Neural progenitor cell (in vitro differentiated cells): ENCODE measurements at regions not wholly inside any gene's neighbourhood (a gene's known extent, or its start where the extent isn't known, plus 50 kb on each side); places are given as distances from the start of the nearest gene placed in this dataset.
"Not testable (repeated sequence)": the region's sequence is repeated elsewhere in the genome, so short reads cannot be mapped to it uniquely, and the experiment has no call there.

Experiments used
- DNase-seq: peaks from one replicate; pipeline ENCODE4 v3.0.0-alpha.2; 2016; ENCODE audit warnings: low spot score
- H2AFZ ChIP-seq: fragments of 200-600 bp; sonication (generic); replicated peaks from 2 replicates; pipeline ENCODE4 v1.6.1; 2016; ENCODE audit warnings: antibody characterized with exemption
- H3F3A ChIP-seq: fragments of 200-600 bp; sonication (generic); 2 replicates; pipeline ENCODE4 v1.6.1; 2016; ENCODE audit warnings: antibody characterized with exemption, low read depth
- H3K27ac ChIP-seq: fragments of 200-600 bp; sonication (generic); 2 replicates; pipeline ENCODE4 v1.5.1; 2016; ENCODE audit warnings: mild to moderate bottlenecking
- H3K27me3 ChIP-seq: fragments of 200-600 bp; sonication (generic); 2 replicates; pipeline ENCODE4 v1.6.1; 2016; ENCODE audit warnings: mild to moderate bottlenecking, moderate library complexity
- H3K36me3 ChIP-seq: fragments of 200-600 bp; sonication (generic); 2 replicates; pipeline ENCODE4 v1.5.1; 2016
- H3K4me1 ChIP-seq: fragments of 200-600 bp; sonication (generic); 2 replicates; pipeline ENCODE4 v1.6.1; 2016; ENCODE audit warnings: mixed run types
- H3K4me2 ChIP-seq: fragments of 200-600 bp; sonication (generic); 2 replicates; pipeline ENCODE4 v1.6.1; 2016
- H3K4me3 ChIP-seq: fragments of 200-600 bp; sonication (generic); 2 replicates; pipeline ENCODE4 v1.5.1; 2016
- H3K79me2 ChIP-seq: fragments of 200-600 bp; sonication (generic); 2 replicates; pipeline ENCODE4 v1.6.1; 2016; ENCODE audit warnings: low read depth
- H3K9ac ChIP-seq: fragments of 200-600 bp; sonication (generic); 2 replicates; pipeline ENCODE4 v1.6.1; 2016
- H3K9me3 ChIP-seq: fragments of 200-600 bp; sonication (generic); 2 replicates; pipeline ENCODE4 v1.5.1; 2016; ENCODE audit warnings: low read depth
- H4K20me1 ChIP-seq: fragments of 200-600 bp; sonication (generic); 2 replicates; pipeline ENCODE4 v1.6.1; 2016; ENCODE audit warnings: low read depth
- H3K27ac Mint-ChIP-seq: 3 replicates; pipeline ENCODE4 v1.8.0; 2021; ENCODE audit warnings: mixed read lengths
- H3K27me3 Mint-ChIP-seq: 2 replicates; pipeline ENCODE4 v1.8.0; 2022; ENCODE audit warnings: low read depth, mild to moderate bottlenecking, inconsistent platforms, moderate library complexity, mixed read lengths; ENCODE audit not compliant: insufficient read depth
- H3K36me3 Mint-ChIP-seq: 3 replicates; pipeline ENCODE4 v1.8.0; 2021; ENCODE audit warnings: mixed read lengths
- H3K4me1 Mint-ChIP-seq: 3 replicates; pipeline ENCODE4 v1.8.0; 2021; ENCODE audit warnings: mixed read lengths
- H3K4me3 Mint-ChIP-seq: 3 replicates; pipeline ENCODE4 v1.8.0; 2021; ENCODE audit warnings: mild to moderate bottlenecking, moderate library complexity, mixed read lengths
- H3K9me3 Mint-ChIP-seq: 3 replicates; pipeline ENCODE4 v1.8.0; 2020; ENCODE audit warnings: mixed read lengths
- EZH2 ChIP-seq: fragments of 200-600 bp; sonication (generic); IDR thresholded peaks from 2 replicates; pipeline ENCODE4 v1.6.1; 2017; ENCODE audit warnings: antibody characterized with exemption, mild to moderate bottlenecking, moderate library complexity
- EZH2phosphoT487 ChIP-seq: fragments of 200-600 bp; sonication (generic); IDR thresholded peaks from 2 replicates; pipeline ENCODE4 v1.6.1; 2017; ENCODE audit warnings: antibody characterized with exemption
- TF ChIP-seq, protein P1 (sequence below): fragments of 200-600 bp; sonication (generic); IDR thresholded peaks from 2 replicates; pipeline ENCODE4 v1.5.1; 2017; ENCODE audit warnings: antibody characterized with exemption, mild to moderate bottlenecking

DNA sequence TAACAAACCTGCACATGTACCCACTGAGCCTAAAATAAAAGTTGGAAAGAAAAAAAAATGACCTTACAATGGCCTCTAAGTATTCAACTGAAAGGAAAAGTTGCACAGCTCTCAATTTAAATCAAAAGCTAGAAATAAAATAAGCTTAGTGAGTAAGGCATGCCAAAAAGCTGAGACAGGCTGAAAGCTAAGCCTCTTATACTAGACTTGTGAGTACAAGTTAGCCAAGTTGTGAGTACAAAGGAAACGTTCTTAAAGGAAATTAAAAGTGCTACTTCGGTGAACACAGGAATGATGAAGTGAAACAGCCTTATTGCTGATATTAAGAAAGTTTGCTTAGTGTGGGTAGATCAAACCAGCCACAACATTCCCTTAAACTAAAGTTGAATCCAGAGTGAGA lies 707.9 kb upstream of the PITX2 start:
- Histone ChIP-seq H3F3A (no peaks in the 10 kb centered on the region), H3K79me2 (no peaks in the 10 kb centered on the region), H3K36me3 (no peaks in the 10 kb centered on the region), H2AFZ (peak overlapping the region; percentile 53), H3K9me3 (no peaks in the 10 kb centered on the region), H3K4me3 (no peak overlapping the region), H3K27me3 (no peaks in the 10 kb centered on the region), H3K4me2 (no peak overlapping the region), H3K27ac (no peak overlapping the region), H3K4me1 (peaks cover 8% of the 10 kb centered on the region), H3K9ac (no peak overlapping the region), H4K20me1 (no peaks in the 10 kb centered on the region)
- Mint-ChIP-seq H3K36me3 (no peaks in the 10 kb centered on the region), H3K4me1 (peaks cover 9% of the 10 kb centered on the region), H3K27me3 (no peaks in the 10 kb centered on the region), H3K27ac (no peak overlapping the region), H3K9me3 (no peaks in the 10 kb centered on the region), H3K4me3 (no peak overlapping the region)
- peak; percentile 15 for DNase-seq
- TF ChIP-seq, protein P1, sequence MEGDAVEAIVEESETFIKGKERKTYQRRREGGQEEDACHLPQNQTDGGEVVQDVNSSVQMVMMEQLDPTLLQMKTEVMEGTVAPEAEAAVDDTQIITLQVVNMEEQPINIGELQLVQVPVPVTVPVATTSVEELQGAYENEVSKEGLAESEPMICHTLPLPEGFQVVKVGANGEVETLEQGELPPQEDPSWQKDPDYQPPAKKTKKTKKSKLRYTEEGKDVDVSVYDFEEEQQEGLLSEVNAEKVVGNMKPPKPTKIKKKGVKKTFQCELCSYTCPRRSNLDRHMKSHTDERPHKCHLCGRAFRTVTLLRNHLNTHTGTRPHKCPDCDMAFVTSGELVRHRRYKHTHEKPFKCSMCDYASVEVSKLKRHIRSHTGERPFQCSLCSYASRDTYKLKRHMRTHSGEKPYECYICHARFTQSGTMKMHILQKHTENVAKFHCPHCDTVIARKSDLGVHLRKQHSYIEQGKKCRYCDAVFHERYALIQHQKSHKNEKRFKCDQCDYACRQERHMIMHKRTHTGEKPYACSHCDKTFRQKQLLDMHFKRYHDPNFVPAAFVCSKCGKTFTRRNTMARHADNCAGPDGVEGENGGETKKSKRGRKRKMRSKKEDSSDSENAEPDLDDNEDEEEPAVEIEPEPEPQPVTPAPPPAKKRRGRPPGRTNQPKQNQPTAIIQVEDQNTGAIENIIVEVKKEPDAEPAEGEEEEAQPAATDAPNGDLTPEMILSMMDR = no peak
- TF ChIP-seq EZH2phosphoT487 (no peak), EZH2 (no peak)

- no peak for DNase-seq
- Mint-ChIP-seq H3K9me3 (no peaks in the 10 kb centered on the region), H3K4me1 (peaks cover 11% of the 10 kb centered on the region), H3K27ac (no peak overlapping the region), H3K27me3 (no peaks in the 10 kb centered on the region), H3K4me3 (no peak overlapping the region), H3K36me3 (no peaks in the 10 kb centered on the region)
- no peak overlapping the region for H3K4me3 ChIP-seq
- no peaks in the 10 kb centered on the region for H4K20me1 ChIP-seq
- no peaks in the 10 kb centered on the region for H3K79me2 ChIP-seq
- H3K27me3 ChIP-seq = no peaks in the 10 kb centered on the region
- peaks cover 4% of the 10 kb centered on the region for H3K36me3 ChIP-seq
- TF ChIP-seq, protein P1 = no peak
- TF ChIP-seq EZH2 (no peak), EZH2phosphoT487 (no peak)
- no peak overlapping the region for H2AFZ ChIP-seq
- H3K27ac ChIP-seq = no peak overlapping the region
- peaks cover 8% of the 10 kb centered on the region for H3K4me1 ChIP-seq
- H3K9ac ChIP-seq = no peak overlapping the region
- H3K4me2 ChIP-seq = no peak overlapping the region
- H3K9me3 ChIP-seq = no peaks in the 10 kb centered on the region
- no peaks in the 10 kb centered on the region for H3F3A ChIP-seq
These were observed 711.5 kb upstream of the PITX2 start for GRCh38 chr4:111334361-111334760.

GRCh38 chr4:111337186-111337876 lies 714.5 kb upstream of the PITX2 start:
- H3K27ac ChIP-seq, H4K20me1 ChIP-seq, H3K9me3 ChIP-seq, H3K4me3 ChIP-seq, H3K9ac ChIP-seq, H3K4me2 ChIP-seq, H3F3A ChIP-seq, H3K27ac Mint-ChIP-seq, H3K4me1 ChIP-seq, H3K4me1 Mint-ChIP-seq, H3K79me2 ChIP-seq, H3K27me3 Mint-ChIP-seq, H3K9me3 Mint-ChIP-seq, H3K36me3 Mint-ChIP-seq, H3K27me3 ChIP-seq, H3K4me3 Mint-ChIP-seq, H3K36me3 ChIP-seq: not testable (repeated sequence)
- peak overlapping the region; percentile 34 for H2AFZ ChIP-seq
- peak; percentile 14 for DNase-seq

DNA sequence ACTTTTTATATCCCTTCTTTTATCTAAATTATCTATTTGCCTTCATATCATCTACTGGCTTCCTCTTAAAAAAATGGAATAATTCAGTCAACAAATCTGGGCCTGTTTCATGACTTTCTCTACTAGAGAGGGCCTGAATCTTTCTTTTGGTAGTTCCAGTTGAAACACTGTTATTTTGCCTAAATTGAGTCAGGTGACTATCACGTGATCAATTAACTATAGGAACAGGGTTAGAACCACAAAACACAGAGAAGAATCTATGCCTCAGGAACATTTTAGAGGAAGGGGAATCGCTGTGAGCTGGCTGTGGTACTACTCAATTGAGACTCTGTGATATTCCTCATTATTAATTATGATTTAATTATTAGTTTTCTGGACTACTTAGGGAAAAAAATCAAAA lies 736.7 kb upstream of the PITX2 start:
- H3K27me3 ChIP-seq = no peaks in the 10 kb centered on the region
- no peak overlapping the region for H3K27ac ChIP-seq
- Mint-ChIP-seq H3K4me3 (no peak overlapping the region), H3K9me3 (no peaks in the 10 kb centered on the region), H3K36me3 (no peaks in the 10 kb centered on the region), H3K27ac (no peak overlapping the region), H3K27me3 (peaks cover 2% of the 10 kb centered on the region), H3K4me1 (no peaks in the 10 kb centered on the region)
- no peak overlapping the region for H3K4me2 ChIP-seq
- DNase-seq = no peak
- H4K20me1 ChIP-seq = no peaks in the 10 kb centered on the region
- no peaks in the 10 kb centered on the region for H3K36me3 ChIP-seq
- H3K4me1 ChIP-seq = no peaks in the 10 kb centered on the region
- no peaks in the 10 kb centered on the region for H3F3A ChIP-seq
- H3K4me3 ChIP-seq = no peak overlapping the region
- no peak overlapping the region for H2AFZ ChIP-seq
- TF ChIP-seq EZH2phosphoT487 (no peak), EZH2 (no peak)
- TF ChIP-seq, protein P1 = no peak
- H3K9me3 ChIP-seq = no peaks in the 10 kb centered on the region
- no peaks in the 10 kb centered on the region for H3K79me2 ChIP-seq
- no peak overlapping the region for H3K9ac ChIP-seq
